ENCODE measurements at regions not wholly inside any gene's neighbourhood (a gene's known extent, or its start where the extent isn't known, plus 50 kb on each side); places are given as distances from the start of the nearest gene placed in this dataset.

GRCh38 chr5:97854871-97855762, 672.1 kb upstream of the RIOK2 start:
- no peaks in the 10 kb centered on the region for H4K20me1 ChIP-seq (ENCODE audit: insufficient read depth, low read length)
- TF ChIP-seq EZH2 (IDR thresholded peaks at IDR 0.05; ENCODE audit: borderline replicate concordance, low read length), result no peak
- TF ChIP-seq CTCF (IDR thresholded peaks at IDR 0.05; ENCODE audit: low read length), result no peak

GRCh38 chr5:97874491-97874890, 691.4 kb upstream of the RIOK2 start:
- Histone ChIP-seq H3K36me3 (ENCODE audit: insufficient read depth, low read length) (no peaks in the 10 kb centered on the region), H3K9me3 (ENCODE audit: low read length) (no peaks in the 10 kb centered on the region), H2AFZ (ENCODE audit: low read length) (no peak overlapping the region), H3K9ac (ENCODE audit: low read length) (no peak overlapping the region), H3K79me2 (ENCODE audit: insufficient read depth, low read length) (no peaks in the 10 kb centered on the region), H3K27ac (ENCODE audit: low read depth, low read length, poor library complexity, severe bottlenecking) (no peak overlapping the region), H4K20me1 (ENCODE audit: insufficient read depth, low read length) (no peaks in the 10 kb centered on the region), H3K4me3 (ENCODE audit: low read depth, low read length, poor library complexity, severe bottlenecking) (no peak overlapping the region), H3K4me2 (ENCODE audit: low read length) (no peak overlapping the region), H3K9me2 (ENCODE audit: low read depth, low read length) (no peaks in the 10 kb centered on the region), H3K4me1 (ENCODE audit: insufficient read depth, low read length, severe bottlenecking) (no peaks in the 10 kb centered on the region), H3K27me3 (ENCODE audit: insufficient read depth, low read length) (no peaks in the 10 kb centered on the region), H3F3A (ENCODE audit: insufficient read depth, low read length) (no peaks in the 10 kb centered on the region)
- no peak for TF ChIP-seq EZH2 (IDR thresholded peaks at IDR 0.05; ENCODE audit: borderline replicate concordance, low read length)
- no peak for TF ChIP-seq CTCF (IDR thresholded peaks at IDR 0.05; ENCODE audit: low read length)

More at GRCh38 chr5:97854871-97855762, 672.1 kb upstream of the RIOK2 start:
- H3K27ac ChIP-seq (ENCODE audit: low read depth, low read length, poor library complexity, severe bottlenecking), result no peak overlapping the region
- H2AFZ ChIP-seq (ENCODE audit: low read length), result no peak overlapping the region
- H3F3A ChIP-seq (ENCODE audit: insufficient read depth, low read length), result no peaks in the 10 kb centered on the region
- no peaks in the 10 kb centered on the region for H3K9me2 ChIP-seq (ENCODE audit: low read depth, low read length)
- no peaks in the 10 kb centered on the region for H3K79me2 ChIP-seq (ENCODE audit: insufficient read depth, low read length)
- no peaks in the 10 kb centered on the region for H3K9me3 ChIP-seq (ENCODE audit: low read length)
- no peak overlapping the region for H3K4me3 ChIP-seq (ENCODE audit: low read depth, low read length, poor library complexity, severe bottlenecking)
- no peaks in the 10 kb centered on the region for H3K36me3 ChIP-seq (ENCODE audit: insufficient read depth, low read length)
- H3K4me2 ChIP-seq (ENCODE audit: low read length), result no peak overlapping the region
- no peak overlapping the region for H3K9ac ChIP-seq (ENCODE audit: low read length)
- H3K27me3 ChIP-seq (ENCODE audit: insufficient read depth, low read length), result no peaks in the 10 kb centered on the region
- H3K4me1 ChIP-seq (ENCODE audit: insufficient read depth, low read length, severe bottlenecking), result no peaks in the 10 kb centered on the region

DNA sequence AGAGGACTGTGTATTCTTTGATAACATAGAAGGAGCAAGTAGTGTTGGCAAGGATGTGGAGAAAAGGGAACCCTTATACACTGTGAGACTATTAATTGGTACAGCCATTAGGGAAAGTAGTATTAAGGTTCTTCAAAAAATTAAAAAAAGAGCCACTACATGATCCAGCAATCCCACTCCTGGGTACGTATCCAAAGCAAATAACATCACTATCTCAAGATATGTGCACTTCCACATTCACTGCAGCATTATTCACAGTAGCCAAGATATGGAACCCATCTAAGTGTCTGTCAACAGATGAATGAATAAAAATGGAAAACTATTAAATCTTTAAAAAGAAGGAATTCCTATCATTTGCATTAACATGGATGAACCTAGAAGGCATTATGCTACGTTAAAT, 693.2 kb upstream of the RIOK2 start:
- no peaks in the 10 kb centered on the region for H3K27me3 ChIP-seq (ENCODE audit: insufficient read depth, low read length)
- TF ChIP-seq EZH2 (IDR thresholded peaks at IDR 0.05; ENCODE audit: borderline replicate concordance, low read length) (no peak), CTCF (IDR thresholded peaks at IDR 0.05; ENCODE audit: low read length) (no peak)
- no peaks in the 10 kb centered on the region for H3K9me3 ChIP-seq (ENCODE audit: low read length)
- no peaks in the 10 kb centered on the region for H3K4me1 ChIP-seq (ENCODE audit: insufficient read depth, low read length, severe bottlenecking)
- H3F3A ChIP-seq (ENCODE audit: insufficient read depth, low read length), result no peaks in the 10 kb centered on the region
- no peaks in the 10 kb centered on the region for H3K79me2 ChIP-seq (ENCODE audit: insufficient read depth, low read length)
- no peaks in the 10 kb centered on the region for H3K36me3 ChIP-seq (ENCODE audit: insufficient read depth, low read length)
- no peak overlapping the region for H3K27ac ChIP-seq (ENCODE audit: low read depth, low read length, poor library complexity, severe bottlenecking)
- no peak overlapping the region for H2AFZ ChIP-seq (ENCODE audit: low read length)
- H3K9me2 ChIP-seq (ENCODE audit: low read depth, low read length), result no peaks in the 10 kb centered on the region
- H4K20me1 ChIP-seq (ENCODE audit: insufficient read depth, low read length), result no peaks in the 10 kb centered on the region
- H3K4me3 ChIP-seq (ENCODE audit: low read depth, low read length, poor library complexity, severe bottlenecking), result no peak overlapping the region
- H3K4me2 ChIP-seq (ENCODE audit: low read length), result no peak overlapping the region
- no peak overlapping the region for H3K9ac ChIP-seq (ENCODE audit: low read length)

Data from OCI-LY1 (cell line).